ENCODE measurements at regions not wholly inside any gene's neighbourhood (a gene's known extent, or its start where the extent isn't known, plus 50 kb on each side); places are given as distances from the start of the nearest gene placed in this dataset.

GRCh38 chr2:184498936-184499335, 99.4 kb upstream of the ZNF804A start:
- no peak overlapping the region for H3K27ac ChIP-seq (replicated peaks in 1 of 4)
- no peak overlapping the region for H3K4me3 ChIP-seq
- H3K36me3 ChIP-seq: no peaks in the 10 kb centered on the region
- WGBS: 78% methylated on average over 2 of the region's 2 CpGs
- no peaks in the 10 kb centered on the region for H3K27me3 ChIP-seq
- no peak for TF ChIP-seq POLR2AphosphoS5 (IDR thresholded peaks at IDR 0.05)
- no peak for TF ChIP-seq CTCF (IDR thresholded peaks at IDR 0.05)
- TF ChIP-seq EP300 (IDR thresholded peaks at IDR 0.05): no peak
- no peak for TF ChIP-seq POLR2A (IDR thresholded peaks at IDR 0.05; ENCODE audit: low read depth)
- intact Hi-C loops (cut with DNase I): no loop called here
- no peaks in the 10 kb centered on the region for H3K9me3 ChIP-seq
- DNase-seq (ENCODE audit: extremely low spot score): no peak
- no peaks in the 10 kb centered on the region for H3K4me1 ChIP-seq

- no peak overlapping the region for H3K4me3 ChIP-seq
- no peak for DNase-seq (ENCODE audit: extremely low spot score)
- H3K27ac ChIP-seq (replicated peaks in 1 of 4): no peak overlapping the region
- TF ChIP-seq POLR2AphosphoS5 (IDR thresholded peaks at IDR 0.05) (no peak), POLR2A (IDR thresholded peaks at IDR 0.05; ENCODE audit: low read depth) (no peak), EP300 (IDR thresholded peaks at IDR 0.05) (no peak), CTCF (IDR thresholded peaks at IDR 0.05) (no peak)
- no peaks in the 10 kb centered on the region for H3K36me3 ChIP-seq
- intact Hi-C loops (cut with DNase I): no loop called here
- no peaks in the 10 kb centered on the region for H3K27me3 ChIP-seq
- no peaks in the 10 kb centered on the region for H3K9me3 ChIP-seq
- no peaks in the 10 kb centered on the region for H3K4me1 ChIP-seq
Measured at GRCh38 chr2:184504252-184504651, 94.1 kb upstream of the ZNF804A start.

GRCh38 chr2:184507254-184507653, 91.1 kb upstream of the ZNF804A start:
- Histone ChIP-seq H3K4me3 (no peak overlapping the region), H3K27me3 (no peaks in the 10 kb centered on the region)
- TF ChIP-seq CTCF (IDR thresholded peaks at IDR 0.05) (no peak), POLR2A (IDR thresholded peaks at IDR 0.05; ENCODE audit: low read depth) (no peak), POLR2AphosphoS5 (IDR thresholded peaks at IDR 0.05) (no peak), EP300 (IDR thresholded peaks at IDR 0.05) (no peak)

GRCh38 chr2:184517402-184517801, 80.9 kb upstream of the ZNF804A start:
- H3K27me3 ChIP-seq: no peaks in the 10 kb centered on the region
- H3K4me3 ChIP-seq: no peak overlapping the region
- H3K4me1 ChIP-seq: no peaks in the 10 kb centered on the region
- DNase-seq (ENCODE audit: extremely low spot score): no peak
- 73% methylated on average over 1 of the region's 1 CpG for WGBS
- H3K9me3 ChIP-seq: peaks cover 0 to 10% (median 0%) of the 10 kb centered on the region in 4 donors
- TF ChIP-seq CTCF (IDR thresholded peaks at IDR 0.05) (no peak), POLR2A (IDR thresholded peaks at IDR 0.05; ENCODE audit: low read depth) (no peak), EP300 (IDR thresholded peaks at IDR 0.05) (no peak), POLR2AphosphoS5 (IDR thresholded peaks at IDR 0.05) (no peak)
- H3K27ac ChIP-seq (replicated peaks in 1 of 4): no peak overlapping the region
- intact Hi-C loops (cut with DNase I): no loop called here
- H3K36me3 ChIP-seq: no peaks in the 10 kb centered on the region

More at GRCh38 chr2:184507254-184507653, 91.1 kb upstream of the ZNF804A start:
- no peak overlapping the region for H3K27ac ChIP-seq (replicated peaks in 1 of 4)
- no peaks in the 10 kb centered on the region for H3K9me3 ChIP-seq
- no peaks in the 10 kb centered on the region for H3K36me3 ChIP-seq
- DNase-seq (ENCODE audit: extremely low spot score): no peak
- 90% methylated on average over 5 of the region's 5 CpGs for WGBS
- H3K4me1 ChIP-seq: no peaks in the 10 kb centered on the region
- intact Hi-C loops (cut with DNase I): no loop called here

GRCh38 chr2:184520441-184520840, 77.9 kb upstream of the ZNF804A start:
- 68% methylated on average over 1 of the region's 1 CpG for WGBS
- no peaks in the 10 kb centered on the region for H3K4me1 ChIP-seq
- H3K36me3 ChIP-seq: no peaks in the 10 kb centered on the region
- H3K9me3 ChIP-seq: peaks cover 0 to 16% (median 2%) of the 10 kb centered on the region in 4 donors
- TF ChIP-seq CTCF (IDR thresholded peaks at IDR 0.05) (no peak), POLR2A (IDR thresholded peaks at IDR 0.05; ENCODE audit: low read depth) (no peak), EP300 (IDR thresholded peaks at IDR 0.05) (no peak), POLR2AphosphoS5 (IDR thresholded peaks at IDR 0.05) (no peak)
- intact Hi-C loops (cut with DNase I): no loop called here
- H3K4me3 ChIP-seq: no peak overlapping the region
- no peak for DNase-seq (ENCODE audit: extremely low spot score)
- no peak overlapping the region for H3K27ac ChIP-seq (replicated peaks in 1 of 4)
- H3K27me3 ChIP-seq: no peaks in the 10 kb centered on the region

Data from esophagus muscularis mucosa (tissue), 4 donors.